Tibial nerve (tissue), 4 donors: ENCODE measurements at regions not wholly inside any gene's neighbourhood (a gene's known extent, or its start where the extent isn't known, plus 50 kb on each side); places are given as distances from the start of the nearest gene placed in this dataset.

Experiments
- EP300 ChIP-seq, 2 donors: sonication (generic); formaldehyde crosslinking; IDR thresholded peaks; one replicate each; pipeline ENCODE4 v1.6.1; 2017; ENCODE audit warnings: antibody characterized with exemption in 2 of 2, mild to moderate bottlenecking in 1 of 2
- TF ChIP-seq, protein P1 (sequence below), 5 experiments: fragments of 200-600 bp in 3 of 5; fragments of 450-650 bp in 2 of 5; sonication (generic) in 3 of 5; IDR thresholded peaks; one replicate each; pipeline ENCODE4 v1.5.1; 2016 to 2019; ENCODE audit warnings: antibody characterized with exemption in 5 of 5, mild to moderate bottlenecking in 3 of 5, moderate library complexity in 2 of 5

DNA sequence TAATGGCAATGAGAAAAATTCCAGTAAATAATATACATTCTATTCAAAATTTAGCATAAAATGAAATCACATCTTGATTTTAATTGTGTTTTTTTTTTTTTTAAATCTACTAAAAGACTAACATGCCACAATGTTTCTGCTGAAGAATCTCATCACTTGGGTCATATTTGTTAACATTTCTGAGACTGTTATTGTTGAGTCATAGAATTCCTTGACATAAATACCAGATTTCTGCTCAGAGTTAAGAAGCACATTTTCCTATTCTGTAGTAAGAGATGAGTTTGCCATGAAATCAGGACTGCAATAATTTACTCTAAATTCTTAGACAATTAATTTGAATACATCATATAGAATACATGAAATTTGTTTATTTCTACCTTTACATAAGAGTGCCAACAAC is 154.9 kb upstream of the KYNU start:
- TF ChIP-seq, protein P1, sequence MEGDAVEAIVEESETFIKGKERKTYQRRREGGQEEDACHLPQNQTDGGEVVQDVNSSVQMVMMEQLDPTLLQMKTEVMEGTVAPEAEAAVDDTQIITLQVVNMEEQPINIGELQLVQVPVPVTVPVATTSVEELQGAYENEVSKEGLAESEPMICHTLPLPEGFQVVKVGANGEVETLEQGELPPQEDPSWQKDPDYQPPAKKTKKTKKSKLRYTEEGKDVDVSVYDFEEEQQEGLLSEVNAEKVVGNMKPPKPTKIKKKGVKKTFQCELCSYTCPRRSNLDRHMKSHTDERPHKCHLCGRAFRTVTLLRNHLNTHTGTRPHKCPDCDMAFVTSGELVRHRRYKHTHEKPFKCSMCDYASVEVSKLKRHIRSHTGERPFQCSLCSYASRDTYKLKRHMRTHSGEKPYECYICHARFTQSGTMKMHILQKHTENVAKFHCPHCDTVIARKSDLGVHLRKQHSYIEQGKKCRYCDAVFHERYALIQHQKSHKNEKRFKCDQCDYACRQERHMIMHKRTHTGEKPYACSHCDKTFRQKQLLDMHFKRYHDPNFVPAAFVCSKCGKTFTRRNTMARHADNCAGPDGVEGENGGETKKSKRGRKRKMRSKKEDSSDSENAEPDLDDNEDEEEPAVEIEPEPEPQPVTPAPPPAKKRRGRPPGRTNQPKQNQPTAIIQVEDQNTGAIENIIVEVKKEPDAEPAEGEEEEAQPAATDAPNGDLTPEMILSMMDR (IDR thresholded peaks at IDR 0.05): no peak
- TF ChIP-seq EP300 (IDR thresholded peaks at IDR 0.05): no peak
